GM18861 (cell line): ENCODE measurements at regions not wholly inside any gene's neighbourhood (a gene's known extent, or its start where the extent isn't known, plus 50 kb on each side); places are given as distances from the start of the nearest gene placed in this dataset.

Experiments used
- ATAC-seq: cut with Tn5 transposase; IDR thresholded peaks from one replicate; pipeline ENCODE4 v1.9.1; 2021; ENCODE audit not compliant: unreplicated experiment

DNA sequence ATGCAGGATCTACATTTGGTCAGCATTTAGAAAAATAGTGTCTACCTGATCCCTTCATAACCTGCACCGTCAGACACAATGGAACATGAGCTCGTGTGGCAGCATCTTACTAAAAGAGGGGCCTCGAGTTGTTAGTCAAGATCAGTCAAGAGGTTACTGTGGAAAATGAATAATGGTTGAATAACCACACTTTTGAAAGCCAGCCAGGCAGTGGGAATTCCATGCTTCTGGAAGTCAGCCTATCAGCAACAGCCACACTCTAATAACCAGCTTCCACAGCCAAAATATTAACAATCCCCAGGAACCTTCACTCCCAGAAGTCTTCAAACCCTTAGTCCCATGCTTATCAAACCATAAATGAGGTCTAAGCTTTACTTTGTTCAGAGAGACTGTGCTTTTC, 234.3 kb downstream of the HS3ST1 start:
- no peak for ATAC-seq

- no peak for ATAC-seq
Observed at GRCh38 chr4:11189756-11190155, 238.9 kb downstream of the HS3ST1 start.

- no peak for ATAC-seq
Observed at GRCh38 chr4:11183356-11183740, 245.3 kb downstream of the HS3ST1 start.

- no peak for ATAC-seq
Observed at GRCh38 chr4:11182586-11183355, 245.9 kb downstream of the HS3ST1 start.

GRCh38 chr4:11182031-11182430, 246.7 kb downstream of the HS3ST1 start:
- ATAC-seq = no peak

DNA sequence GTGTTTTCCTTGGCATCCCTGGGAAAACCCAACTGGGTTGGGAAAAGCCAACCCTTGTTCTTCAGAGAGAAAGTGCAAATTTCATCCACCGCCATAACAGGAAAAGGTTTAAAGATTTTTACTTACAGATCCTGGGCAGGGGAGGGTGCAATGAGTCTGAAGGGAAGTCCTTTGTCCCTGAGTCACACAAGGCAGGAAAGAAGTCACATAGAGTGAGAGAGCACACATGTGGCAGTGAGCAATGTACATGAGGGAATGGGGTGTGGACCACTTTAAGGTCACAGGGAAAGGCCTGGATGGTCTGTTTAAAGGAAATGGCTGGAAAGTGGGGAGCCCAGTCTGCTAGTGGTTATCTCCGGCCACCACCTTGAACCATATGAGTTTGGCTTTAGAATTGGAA, 248.9 kb downstream of the HS3ST1 start:
- ATAC-seq = no peak

DNA sequence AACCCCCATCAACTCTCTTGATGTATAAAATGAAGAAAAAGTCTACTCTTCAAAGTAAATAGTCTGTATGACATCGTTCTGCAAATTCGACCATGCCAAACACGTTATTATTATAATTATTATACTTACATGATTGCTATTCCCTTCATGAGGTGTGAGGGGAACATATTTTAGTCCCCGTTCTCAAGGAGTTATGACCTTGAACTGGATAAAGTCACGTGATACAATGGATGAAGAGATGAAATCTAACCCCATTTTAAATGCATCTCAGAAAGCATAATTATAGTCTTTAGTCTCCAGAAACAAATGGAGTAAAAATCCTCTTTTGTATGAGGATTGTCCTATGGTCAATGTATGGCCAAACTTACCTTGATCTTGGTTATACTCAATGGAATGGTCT, 250.3 kb downstream of the HS3ST1 start:
- no peak for ATAC-seq

GRCh38 chr4:11175374-11175773, 253.3 kb downstream of the HS3ST1 start:
- no peak for ATAC-seq

GRCh38 chr4:11166606-11167005, 262.1 kb downstream of the HS3ST1 start:
- no peak for ATAC-seq

- ATAC-seq = no peak
Observed at GRCh38 chr4:11166034-11166433, 262.7 kb downstream of the HS3ST1 start.

DNA sequence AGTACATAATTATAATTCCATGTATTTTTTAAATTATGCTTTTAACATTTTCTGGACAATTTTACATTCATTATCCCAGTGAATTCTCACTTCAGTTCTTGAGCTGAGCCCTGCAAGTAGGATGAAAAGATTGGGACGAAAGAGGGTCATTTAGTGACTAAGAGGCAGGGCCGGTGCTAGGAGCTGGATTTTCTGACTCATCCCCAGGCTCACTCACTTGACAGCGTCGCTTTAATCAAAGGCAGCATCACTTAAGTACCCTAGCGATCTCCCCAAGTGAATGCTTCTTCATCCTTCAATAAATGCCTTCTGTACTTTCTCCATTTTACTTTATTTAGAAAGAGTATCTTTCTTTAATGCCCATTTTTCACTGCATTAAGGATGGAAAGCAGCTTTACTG, 263.6 kb downstream of the HS3ST1 start:
- ATAC-seq = no peak

GRCh38 chr4:11160288-11160687, 268.4 kb downstream of the HS3ST1 start:
- no peak for ATAC-seq

DNA sequence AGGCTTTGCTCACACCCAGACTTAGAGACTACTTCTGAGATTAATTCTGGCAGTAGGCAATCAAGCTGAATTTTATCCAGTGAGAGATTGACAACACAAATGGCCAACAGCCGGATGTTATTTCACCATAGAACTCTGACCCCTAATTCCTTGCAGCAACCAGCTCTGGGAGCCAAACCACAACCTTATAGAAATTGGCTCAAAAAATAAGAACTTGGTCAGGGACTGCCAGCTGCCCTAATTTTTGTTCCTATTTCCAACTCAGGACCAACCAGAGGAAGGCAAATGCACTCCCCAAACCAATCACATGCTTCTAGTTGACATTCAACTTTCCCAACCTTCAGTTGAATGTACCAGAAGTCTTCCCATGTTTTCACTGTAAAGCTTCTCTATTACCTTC, 269.7 kb downstream of the HS3ST1 start:
- no peak for ATAC-seq

- no peak for ATAC-seq
Observed at GRCh38 chr4:11155208-11155867, 273.4 kb downstream of the HS3ST1 start.

DNA sequence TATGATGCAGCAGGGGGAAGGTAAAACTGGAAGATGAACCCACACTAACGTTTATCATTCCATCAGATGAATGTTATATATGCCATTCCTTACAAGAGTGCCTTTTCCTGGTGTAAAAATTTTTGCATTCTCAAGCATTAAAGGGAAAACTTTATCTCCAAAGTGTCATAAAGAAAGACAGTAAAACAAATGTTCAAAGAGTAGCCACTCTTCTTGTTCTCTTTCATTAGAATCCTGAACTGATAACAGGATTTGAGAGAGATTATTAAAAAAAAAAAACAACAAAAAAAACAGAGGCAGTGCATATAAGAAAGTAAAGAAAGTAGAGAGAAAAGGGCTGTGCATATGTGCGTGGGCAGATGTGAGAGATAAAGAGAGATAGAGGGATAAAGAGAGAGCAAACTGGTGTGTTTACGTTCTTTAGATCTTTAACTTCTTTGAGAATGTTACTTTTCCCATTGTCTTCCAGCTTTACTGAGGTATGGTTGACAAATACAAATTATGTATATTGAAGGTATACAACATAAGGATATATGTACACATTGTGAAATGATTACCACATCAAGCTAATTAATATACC, 275.4 kb downstream of the HS3ST1 start:
- ATAC-seq = no peak

DNA sequence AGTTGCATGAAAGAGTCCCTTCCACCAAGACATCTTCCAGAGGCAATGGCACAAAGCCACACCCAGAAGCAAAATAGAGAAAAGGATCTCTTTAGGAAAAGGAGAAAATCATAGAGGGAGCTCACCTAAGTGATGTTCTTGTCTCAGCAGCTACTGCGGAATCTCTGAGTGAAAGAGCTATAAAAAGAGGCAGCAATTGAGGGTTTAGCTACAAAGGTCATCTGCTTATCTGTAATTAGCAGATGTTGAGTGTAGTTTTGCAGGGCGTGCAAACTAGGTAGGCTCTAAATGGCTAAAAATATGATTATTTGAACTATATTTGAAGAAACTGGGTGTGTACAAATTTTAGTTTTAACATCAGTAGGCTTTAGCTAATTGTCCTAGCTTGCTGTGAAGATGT, 276.0 kb downstream of the HS3ST1 start:
- ATAC-seq = no peak

DNA sequence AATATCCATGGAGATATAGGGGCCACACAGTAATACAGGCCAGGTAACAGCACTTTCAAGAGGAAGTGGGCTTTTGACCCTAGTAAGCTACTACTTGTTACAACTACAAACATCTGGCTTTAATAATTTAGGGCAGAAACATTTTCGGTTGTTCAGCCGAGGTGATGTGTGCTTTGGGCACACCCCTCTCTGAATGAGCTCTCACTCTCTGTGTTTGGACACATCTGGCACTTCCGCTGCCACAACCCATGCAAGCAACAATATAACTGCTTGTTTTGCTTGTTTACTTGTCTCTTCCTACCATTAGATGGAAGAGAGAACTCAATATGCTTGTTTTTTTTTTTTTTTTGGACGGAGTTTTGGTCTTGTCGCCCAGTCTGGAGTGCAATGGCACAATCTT, 277.2 kb downstream of the HS3ST1 start:
- ATAC-seq = no peak

GRCh38 chr4:11149612-11150259, 279.0 kb downstream of the HS3ST1 start:
- ATAC-seq = no peak

DNA sequence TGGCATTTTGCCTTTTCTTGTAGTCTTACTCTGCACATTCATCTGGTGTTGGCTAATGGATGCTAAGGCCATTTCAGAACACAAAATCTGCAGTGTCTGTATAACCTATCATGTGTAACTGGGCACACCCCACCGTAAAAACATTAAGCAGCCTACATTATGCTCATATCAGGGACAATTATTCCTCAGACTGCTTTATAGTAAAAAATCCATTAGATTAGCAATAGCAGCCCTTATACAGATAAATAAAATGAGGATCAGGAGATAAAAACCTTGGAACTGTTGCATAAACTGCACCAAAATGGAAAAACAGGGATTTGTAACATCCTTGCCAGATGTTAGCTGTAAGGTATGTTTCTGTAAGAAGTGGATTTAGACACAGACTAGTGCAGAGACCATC, 288.8 kb downstream of the HS3ST1 start:
- no peak for ATAC-seq

DNA sequence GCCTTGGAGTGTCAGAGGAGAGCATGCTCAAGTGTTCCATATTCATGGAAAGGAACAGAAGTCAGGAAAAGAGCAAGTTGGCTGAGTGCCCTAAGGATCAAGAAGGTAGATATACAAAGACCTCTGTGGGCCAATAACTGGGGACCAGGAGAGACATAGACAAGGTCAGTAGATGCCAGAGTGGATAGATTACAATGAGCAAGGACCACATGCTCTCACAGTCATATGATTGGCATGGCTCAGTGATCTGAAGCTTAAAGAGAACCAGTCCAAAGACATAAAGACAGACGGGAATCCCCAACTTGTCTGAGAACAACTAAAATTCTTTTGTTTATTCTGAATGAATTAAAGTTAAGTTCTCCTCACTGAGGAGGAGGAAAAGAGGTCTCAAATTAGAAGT, 289.7 kb downstream of the HS3ST1 start:
- ATAC-seq = no peak

DNA sequence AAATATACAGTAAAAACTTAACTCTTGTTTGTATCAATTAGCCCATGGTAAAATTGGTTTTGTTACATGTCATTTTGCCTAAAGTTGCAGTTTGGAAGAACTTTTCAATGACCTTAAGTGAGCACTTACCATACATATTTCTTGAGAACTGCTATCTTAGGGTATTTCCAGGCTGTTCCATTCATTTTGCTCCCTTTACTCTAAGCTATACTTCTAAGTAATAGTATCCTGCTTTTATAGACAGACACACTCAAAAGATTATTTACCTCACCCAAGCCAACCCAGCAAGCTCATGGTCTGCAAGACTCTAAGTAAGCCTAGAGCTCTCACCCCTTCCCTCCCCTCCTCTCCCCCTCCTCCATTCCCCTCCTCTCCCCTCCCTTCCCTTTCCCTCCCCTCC, 294.0 kb downstream of the HS3ST1 start:
- ATAC-seq = no peak

DNA sequence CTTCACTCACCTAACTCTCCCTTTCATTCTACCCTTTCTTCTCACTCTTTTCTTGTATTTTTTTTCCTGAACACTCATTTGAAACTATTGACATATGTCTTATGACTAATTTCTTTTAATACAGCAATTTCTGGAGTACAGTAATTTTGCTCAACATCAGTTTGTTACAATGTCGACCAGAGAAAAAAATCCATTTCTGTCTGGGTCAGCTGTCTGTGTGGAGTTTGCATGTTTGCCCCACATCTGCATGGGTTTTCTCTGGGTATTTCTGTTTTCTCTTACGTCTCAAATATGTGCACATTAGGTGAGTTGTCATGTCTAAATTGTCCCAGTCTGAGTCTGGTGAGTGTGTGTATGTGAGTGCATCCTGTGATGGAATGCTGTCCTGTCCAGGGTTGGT, 294.8 kb downstream of the HS3ST1 start:
- no peak for ATAC-seq
